Breast epithelium (tissue), 4 donors: ENCODE measurements at regions not wholly inside any gene's neighbourhood (a gene's known extent, or its start where the extent isn't known, plus 50 kb on each side); places are given as distances from the start of the nearest gene placed in this dataset.

ENCODE experiments used
- DNase-seq, 2 donors: peaks; one replicate each; pipeline ENCODE4 v3.0.0-alpha.2; 2019; ENCODE audit warnings: low spot score in 2 of 2
- H3K27ac ChIP-seq, 2 donors: fragments of 200-600 bp; sonication (generic) in 1 of 2; one replicate each; pipeline ENCODE4 v1.5.1; 2016 to 2019; ENCODE audit warnings: mild to moderate bottlenecking in 1 of 2
- H3K27me3 ChIP-seq, 2 donors: fragments of 200-600 bp; sonication (generic) in 1 of 2; one replicate each; pipeline versions ENCODE4 v1.5.1 to v1.6.0; 2017 to 2019; ENCODE audit warnings: control low read depth in 1 of 2, mild to moderate bottlenecking in 1 of 2
- H3K36me3 ChIP-seq: fragments of 200-600 bp; one replicate; pipeline ENCODE4 v1.5.1; 2019
- H3K4me1 ChIP-seq, 2 donors: fragments of 200-600 bp; sonication (generic); one replicate each; pipeline ENCODE4 v1.5.1; 2016 to 2019; ENCODE audit warnings: control low read depth in 1 of 2
- H3K4me3 ChIP-seq, 3 donors: fragments of 200-600 bp; sonication (generic); 1 replicate in 2 of 3; 2 replicates in 1 of 3; pipeline ENCODE4 v1.5.1; 2016 to 2019; ENCODE audit warnings: mild to moderate bottlenecking in 3 of 3, moderate library complexity in 2 of 3
- H3K9me3 ChIP-seq, 2 donors: fragments of 200-600 bp; sonication (generic) in 1 of 2; one replicate each; pipeline ENCODE4 v1.5.1; 2016 to 2019; ENCODE audit warnings: control low read depth in 1 of 2
- CTCF ChIP-seq, 3 donors: fragments of 450-650 bp; IDR thresholded peaks; one replicate each; pipeline ENCODE4 v1.5.1; 2016 to 2017; ENCODE audit warnings: antibody characterized with exemption in 3 of 3, mild to moderate bottlenecking in 3 of 3, moderate library complexity in 3 of 3
- POLR2A ChIP-seq: fragments of 450-650 bp; IDR thresholded peaks from one replicate; pipeline ENCODE4 v1.6.1; 2016; ENCODE audit warnings: antibody characterized with exemption, mild to moderate bottlenecking, moderate library complexity
- POLR2AphosphoS5 ChIP-seq, 3 donors: sonication (generic); formaldehyde crosslinking; IDR thresholded peaks; one replicate each; pipeline ENCODE4 v1.6.1; 2017; ENCODE audit warnings: antibody characterized with exemption in 3 of 3
- intact Hi-C: fragments of 100-400 bp; cut with DNase I; formaldehyde crosslinking; loops from one replicate; pipeline ENCODE4 v1.15.1; 2023; ENCODE audit warnings: low total_unique reads

GRCh38 chr13:83151308-83151660, 731.0 kb downstream of the SLITRK1 start:
- TF ChIP-seq CTCF (IDR thresholded peaks at IDR 0.05): no peak
- no peak for TF ChIP-seq POLR2A
- TF ChIP-seq POLR2AphosphoS5 (IDR thresholded peaks at IDR 0.05): no peak
- no peak for DNase-seq
- no peaks in the 10 kb centered on the region for H3K9me3 ChIP-seq
- intact Hi-C loops: no loop called here
- no peaks in the 10 kb centered on the region for H3K4me1 ChIP-seq
- no peaks in the 10 kb centered on the region for H3K36me3 ChIP-seq
- no peak overlapping the region for H3K4me3 ChIP-seq
- H3K27ac ChIP-seq: no peak overlapping the region
- no peaks in the 10 kb centered on the region for H3K27me3 ChIP-seq

GRCh38 chr13:83150616-83151307, 731.5 kb downstream of the SLITRK1 start:
- TF ChIP-seq POLR2AphosphoS5 (IDR thresholded peaks at IDR 0.05) (no peak), CTCF (IDR thresholded peaks at IDR 0.05) (no peak), POLR2A (no peak)
- Histone ChIP-seq H3K27ac (no peak overlapping the region), H3K36me3 (no peaks in the 10 kb centered on the region), H3K27me3 (no peaks in the 10 kb centered on the region), H3K9me3 (no peaks in the 10 kb centered on the region), H3K4me3 (no peak overlapping the region), H3K4me1 (no peaks in the 10 kb centered on the region)
- intact Hi-C loops: no loop called here
- no peak for DNase-seq

GRCh38 chr13:83136660-83137059, 745.6 kb downstream of the SLITRK1 start:
- Histone ChIP-seq H3K27ac (no peak overlapping the region), H3K9me3 (no peaks in the 10 kb centered on the region), H3K4me3 (no peak overlapping the region), H3K4me1 (no peaks in the 10 kb centered on the region), H3K36me3 (no peaks in the 10 kb centered on the region), H3K27me3 (no peaks in the 10 kb centered on the region)
- DNase-seq: no peak
- TF ChIP-seq POLR2A (no peak), POLR2AphosphoS5 (IDR thresholded peaks at IDR 0.05) (no peak), CTCF (IDR thresholded peaks at IDR 0.05) (no peak)
- intact Hi-C loops: no loop called here

DNA sequence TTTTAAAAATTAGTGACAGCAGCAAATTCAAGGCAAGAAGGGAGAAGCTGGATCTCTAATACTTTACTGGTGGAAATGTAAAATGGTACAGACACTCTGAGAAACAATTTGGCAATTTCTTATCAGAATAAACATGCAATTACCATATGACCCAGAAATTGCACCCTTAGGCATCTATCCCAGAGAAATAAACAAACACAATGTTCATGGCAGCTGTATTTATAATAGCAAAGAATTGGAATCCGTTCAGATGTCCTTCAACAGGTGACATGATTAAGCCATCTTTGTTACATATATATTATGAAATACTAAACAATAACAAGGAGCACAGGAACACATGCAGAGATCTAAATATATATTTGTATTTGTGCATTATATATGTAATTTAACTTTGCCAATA, 756.5 kb downstream of the SLITRK1 start:
- H3K27me3 ChIP-seq: no peaks in the 10 kb centered on the region
- intact Hi-C loops: no loop called here
- no peak for TF ChIP-seq CTCF (IDR thresholded peaks at IDR 0.05)
- TF ChIP-seq POLR2AphosphoS5 (IDR thresholded peaks at IDR 0.05): no peak
- no peak for TF ChIP-seq POLR2A
- no peak overlapping the region for H3K4me3 ChIP-seq
- no peaks in the 10 kb centered on the region for H3K36me3 ChIP-seq
- no peaks in the 10 kb centered on the region for H3K9me3 ChIP-seq
- H3K27ac ChIP-seq: no peak overlapping the region
- no peaks in the 10 kb centered on the region for H3K4me1 ChIP-seq
- no peak for DNase-seq

DNA sequence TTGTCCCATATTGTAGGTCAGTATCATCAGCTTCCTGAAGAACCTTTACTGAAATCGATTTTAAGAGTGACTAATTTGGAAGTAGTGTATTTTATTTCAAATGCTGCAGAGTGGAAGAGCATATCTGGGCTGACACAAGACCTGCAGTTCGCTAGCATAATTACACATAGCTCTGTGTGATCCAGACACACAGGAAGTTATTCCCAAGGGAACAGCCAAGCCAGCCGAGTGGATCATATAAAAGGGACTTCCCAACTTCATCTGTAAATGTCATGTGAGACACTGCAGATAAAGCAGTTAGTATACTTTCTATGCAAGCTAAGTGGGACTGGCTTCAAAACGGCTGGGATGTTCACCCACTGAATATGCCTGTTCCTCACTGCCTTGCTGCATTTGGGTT, 760.4 kb downstream of the SLITRK1 start:
- H3K4me1 ChIP-seq: no peaks in the 10 kb centered on the region
- TF ChIP-seq CTCF (IDR thresholded peaks at IDR 0.05) (no peak), POLR2A (no peak), POLR2AphosphoS5 (IDR thresholded peaks at IDR 0.05) (no peak)
- intact Hi-C loops: no loop called here
- no peaks in the 10 kb centered on the region for H3K36me3 ChIP-seq
- DNase-seq: no peak
- no peaks in the 10 kb centered on the region for H3K27me3 ChIP-seq
- no peak overlapping the region for H3K27ac ChIP-seq
- no peak overlapping the region for H3K4me3 ChIP-seq
- no peaks in the 10 kb centered on the region for H3K9me3 ChIP-seq
